Inflammatory macrophage treated with lipopolysaccharide for 1 hour (primary cell): ENCODE measurements at regions not wholly inside any gene's neighbourhood (a gene's known extent, or its start where the extent isn't known, plus 50 kb on each side); places are given as distances from the start of the nearest gene placed in this dataset.

Experiments used
- DNase-seq, 2 donors: peaks; one replicate each; pipeline ENCODE4 v3.0.0-alpha.2; 2020 to 2022

DNA sequence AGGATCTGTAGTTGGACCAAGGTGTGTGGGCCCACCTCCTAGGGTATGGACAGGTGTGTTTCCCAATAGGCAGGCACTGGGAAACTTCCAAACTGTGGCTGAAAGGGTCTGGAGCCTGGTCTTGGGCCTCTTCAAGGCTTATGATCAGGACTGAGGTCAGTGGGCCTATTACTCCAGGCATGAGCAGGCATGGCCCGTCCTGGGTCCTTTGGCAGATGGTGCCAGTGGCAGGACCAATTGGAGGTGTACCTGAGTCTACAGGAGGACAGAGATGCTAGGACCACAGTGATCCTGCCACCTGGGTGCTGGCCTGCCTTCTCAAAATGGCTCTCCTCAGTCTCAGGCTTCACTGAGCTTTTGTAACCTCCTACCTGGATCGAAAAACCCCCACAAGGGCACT lies 95.4 kb downstream of the RAB18 start:
- DNase-seq: no peak

DNA sequence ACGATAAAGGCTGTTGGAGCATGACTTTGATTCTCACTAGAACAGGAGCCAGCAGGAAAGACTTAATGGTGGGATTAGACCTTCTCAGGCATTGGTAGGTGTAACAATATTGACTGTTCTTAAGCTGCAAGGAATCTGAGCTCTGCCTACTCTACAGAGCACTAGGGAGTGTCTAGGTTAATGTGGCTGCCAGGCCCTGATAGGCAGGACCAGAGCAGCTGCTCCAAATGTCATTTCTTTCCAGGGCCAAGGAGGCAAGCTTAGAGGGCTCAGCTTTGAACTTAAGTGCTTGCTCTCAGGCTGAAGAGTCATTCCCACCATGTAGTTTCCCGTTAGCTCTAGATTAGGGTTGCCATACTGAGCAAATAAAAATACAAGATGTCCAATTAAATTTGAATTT lies 96.8 kb downstream of the RAB18 start:
- no peak for DNase-seq

- DNase-seq: no peak
Observed at GRCh38 chr10:27601503-27601902, 97.4 kb downstream of the RAB18 start.

DNA sequence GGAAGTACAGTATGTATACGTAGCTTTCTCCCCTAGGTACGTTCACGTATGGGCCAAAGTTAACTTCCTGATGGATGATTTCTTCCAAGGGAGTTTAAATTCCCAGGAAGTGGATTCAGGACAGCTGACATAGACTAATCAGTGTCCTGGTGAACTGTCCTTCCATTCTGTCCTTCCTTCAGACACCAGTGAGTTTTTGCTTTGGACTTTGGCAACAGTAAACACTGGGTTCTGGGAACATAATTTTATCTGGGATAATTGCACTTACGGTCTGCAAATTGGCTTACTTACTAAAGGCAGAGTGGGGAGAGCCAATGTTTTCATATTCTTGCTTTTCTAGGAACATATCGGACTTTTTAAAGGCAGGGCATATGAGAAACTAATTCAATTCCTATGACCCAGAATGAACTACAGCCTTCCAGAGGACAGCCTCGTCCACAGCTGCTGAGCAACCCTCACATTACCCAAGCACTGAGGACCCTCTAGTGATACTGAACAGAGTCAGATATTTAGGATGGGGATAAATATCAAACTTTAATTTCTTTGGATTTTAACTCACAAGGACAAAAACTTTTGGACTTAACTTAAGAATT lies 97.9 kb downstream of the RAB18 start:
- DNase-seq: no peak

GRCh38 chr10:27603104-27603503 lies 99.0 kb downstream of the RAB18 start:
- DNase-seq: no peak

DNA sequence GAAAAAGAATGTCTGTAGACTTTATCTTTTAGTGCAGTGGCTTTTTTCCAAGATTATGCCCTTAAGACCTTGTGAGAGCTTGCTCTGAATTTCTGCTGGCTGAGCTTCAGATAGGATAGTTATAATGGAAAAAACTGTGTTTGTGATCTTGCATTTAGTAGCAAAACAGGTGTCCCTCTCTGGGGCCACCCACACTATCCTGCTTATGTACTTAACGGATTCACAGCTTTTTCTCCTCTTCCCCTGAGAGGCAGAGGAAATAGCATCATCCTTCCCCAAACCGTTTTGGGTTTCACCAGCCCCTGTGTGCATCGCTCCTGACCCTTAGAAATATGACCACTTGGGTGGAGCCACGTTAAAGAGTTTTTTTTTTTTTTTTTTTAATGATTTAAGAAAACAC lies 101.2 kb downstream of the RAB18 start:
- DNase-seq: no peak

- no peak for DNase-seq
Observed at GRCh38 chr10:27607591-27607990, 103.5 kb downstream of the RAB18 start.

DNA sequence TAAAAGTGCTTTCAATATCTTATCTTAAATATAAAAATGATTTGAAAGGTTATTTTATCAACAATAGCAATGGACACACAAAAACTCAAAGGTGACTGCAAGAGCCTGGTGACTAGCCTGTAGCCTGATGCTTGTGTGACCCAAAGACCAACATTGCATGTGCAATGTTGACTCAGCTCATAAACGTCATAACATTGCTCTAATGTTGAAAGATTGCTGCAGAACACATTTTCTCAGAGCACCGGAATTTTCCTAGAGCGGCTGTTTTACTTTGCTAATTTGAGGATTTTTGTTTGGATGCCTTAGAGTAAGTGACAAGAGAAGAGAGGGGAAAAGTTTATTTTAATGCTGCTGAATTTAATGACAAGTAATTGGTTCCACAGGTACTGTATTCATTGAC lies 107.1 kb downstream of the RAB18 start:
- DNase-seq: no peak

GRCh38 chr10:27611744-27612550 lies 107.8 kb downstream of the RAB18 start:
- no peak for DNase-seq

GRCh38 chr10:27612551-27613035 lies 108.5 kb downstream of the RAB18 start:
- no peak for DNase-seq

DNA sequence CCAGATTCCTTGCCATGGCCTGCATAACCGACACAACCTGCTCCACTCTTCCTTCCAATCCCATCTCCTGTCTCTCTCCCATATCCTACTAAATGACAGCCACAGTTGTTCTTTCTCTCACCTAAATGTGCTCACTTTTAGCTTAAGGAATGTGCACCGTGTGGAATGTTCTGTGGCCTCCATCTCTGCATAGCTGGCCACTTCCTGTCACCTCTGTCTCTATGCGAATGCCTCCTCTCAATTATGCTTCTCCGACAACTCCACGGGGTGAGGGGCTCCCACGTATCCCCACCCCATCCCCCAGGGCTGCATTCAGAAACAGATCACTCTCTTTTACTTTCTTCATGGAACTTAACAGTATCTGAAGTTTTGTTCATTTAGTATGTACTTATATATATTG lies 110.7 kb downstream of the RAB18 start:
- no peak for DNase-seq

DNA sequence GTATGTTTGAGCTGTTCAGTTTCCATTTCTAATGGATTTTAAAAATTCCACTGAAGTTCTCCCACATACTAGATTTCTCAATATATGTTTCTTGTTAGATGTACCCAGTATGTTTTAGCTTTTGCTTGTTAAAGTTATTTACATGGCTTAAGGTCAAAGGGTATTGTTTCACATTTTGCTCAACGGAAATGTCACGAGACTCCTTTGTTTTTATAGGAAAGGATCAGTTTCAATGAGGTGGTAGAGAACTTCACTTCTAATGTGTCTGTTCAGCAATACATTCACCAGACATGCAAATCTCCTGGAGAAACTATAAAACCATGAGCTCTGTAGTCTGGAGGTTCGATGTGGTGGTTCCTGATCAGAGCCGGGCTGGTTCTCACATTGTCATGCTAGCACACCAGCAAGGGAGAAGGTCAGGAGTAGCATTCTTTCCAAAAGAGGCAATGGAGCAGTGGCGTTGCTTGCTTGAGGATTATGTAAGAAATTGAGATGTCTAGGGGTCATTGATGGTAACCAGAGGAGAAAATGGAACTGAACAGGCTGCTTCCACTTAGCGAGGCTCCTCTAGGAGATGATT lies 114.0 kb downstream of the RAB18 start:
- no peak for DNase-seq

DNA sequence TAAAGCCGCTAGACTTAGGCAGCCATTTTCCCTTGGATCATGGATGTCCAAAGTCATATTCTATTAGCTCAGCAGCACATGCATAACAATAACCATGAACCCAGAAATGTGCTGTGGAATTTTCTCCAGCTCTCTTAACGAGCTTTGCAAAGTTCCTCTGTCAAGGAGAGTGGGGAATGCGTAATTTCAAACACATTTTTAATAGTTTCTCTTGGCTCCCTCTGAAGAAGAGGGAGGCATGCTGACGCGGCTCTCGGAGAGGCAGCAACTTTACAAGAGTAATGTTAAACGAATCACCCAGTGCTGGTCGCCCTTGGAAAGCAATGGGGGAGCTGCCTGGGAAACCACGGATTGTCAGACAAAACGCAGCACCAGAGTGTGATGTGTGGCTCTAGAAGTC lies 114.8 kb downstream of the RAB18 start:
- DNase-seq: no peak

DNA sequence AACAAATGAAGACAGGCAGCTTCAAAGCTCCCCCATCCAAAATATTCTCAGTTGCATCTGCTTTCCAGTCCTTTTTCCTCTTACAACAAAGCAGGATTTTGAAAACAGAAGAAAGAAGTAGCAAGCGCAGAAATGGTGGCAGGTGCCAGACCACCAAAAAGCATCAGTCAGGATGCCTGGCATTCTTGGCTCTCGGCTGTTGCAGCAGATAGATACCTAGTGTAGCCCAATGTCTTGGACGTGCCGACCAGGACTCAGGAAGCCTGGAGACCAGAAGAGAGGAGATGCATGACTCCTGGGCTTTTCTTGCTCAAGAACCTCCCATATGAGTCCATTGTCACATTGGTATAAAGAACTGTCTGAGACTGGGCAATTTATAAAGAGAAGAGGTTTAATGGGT lies 115.2 kb downstream of the RAB18 start:
- no peak for DNase-seq

GRCh38 chr10:27620430-27621397 lies 116.6 kb downstream of the RAB18 start:
- no peak for DNase-seq

- no peak for DNase-seq
Observed at GRCh38 chr10:27621461-27621860, 117.4 kb downstream of the RAB18 start.

- DNase-seq: peak; percentile 61 to 74
Observed at GRCh38 chr10:27622596-27622995, 118.5 kb downstream of the RAB18 start.
